ENCODE measurements at regions not wholly inside any gene's neighbourhood (a gene's known extent, or its start where the extent isn't known, plus 50 kb on each side); places are given as distances from the start of the nearest gene placed in this dataset.

DNA sequence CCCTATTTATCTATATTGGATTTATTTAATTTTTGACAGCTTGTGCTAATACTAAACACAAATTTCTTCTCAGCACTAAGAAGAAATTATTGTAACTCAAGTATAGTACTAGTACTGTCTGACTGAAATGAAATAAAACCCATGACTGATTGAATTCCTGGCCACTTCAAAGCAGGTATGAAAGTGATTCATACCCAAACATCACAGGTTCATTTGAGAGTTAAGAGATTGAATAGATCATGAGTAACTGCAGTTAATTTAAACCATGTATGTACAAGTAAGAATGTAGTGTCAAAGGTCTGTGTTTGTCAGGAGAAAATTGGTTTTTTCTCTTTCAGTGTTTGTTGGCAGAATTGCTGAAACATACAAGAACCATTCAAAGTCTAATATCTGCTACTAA lies 332.0 kb upstream of the GRM7 start (continued):
- TF ChIP-seq ZNF395 (CRISPR knock-in tag; IDR thresholded peaks at IDR 0.05): no peak
- TF ChIP-seq ERF (CRISPR knock-in tag; IDR thresholded peaks at IDR 0.05): no peak

GRCh38 chr3:6531153-6531552 lies 329.8 kb upstream of the GRM7 start:
- H3K36me3 ChIP-seq (ENCODE audit: control insufficient read depth, insufficient read depth, low read length): peaks cover 27% of the 10 kb centered on the region
- DNase-seq (ENCODE audit: extremely low read depth in 1 of 4, low spot score in 3 of 4) (no peak), ATAC-seq (no peak), FAIRE-seq (no peak)
- no peak overlapping the region for H2AFZ ChIP-seq (ENCODE audit: low read depth, low read length)
- POLR2A ChIA-PET: interaction anchor here (0.7 to 1.5 kb wide), 3 partner anchors 10 to 1102 kb away, joined by 3 read pairs; no protein-coding TSS in a partner anchor
- no peak overlapping the region for H3K27ac ChIP-seq (ENCODE audit: extremely low read depth, low read depth, low read length)
- no peak overlapping the region for H3K9ac ChIP-seq (ENCODE audit: insufficient read depth in 1 of 2, low read depth in 2 of 2, low read length in 2 of 2)
- TF ChIP-seq RCOR1 (IDR thresholded peaks at IDR 0.05; ENCODE audit: borderline replicate concordance in 1 of 2, low read depth in 2 of 2, low read length in 2 of 2) (no peak), ZSCAN32 (CRISPR knock-in tag; IDR thresholded peaks at IDR 0.05) (no peak), HOXB6 (CRISPR knock-in tag; IDR thresholded peaks at IDR 0.05; ENCODE audit: borderline replicate concordance) (no peak), THRB (CRISPR knock-in tag; conservative IDR thresholded peaks at IDR 0.05) (no peak), ATF1 (CRISPR knock-in tag; IDR thresholded peaks at IDR 0.05) (no peak), ATF1 (tag; IDR thresholded peaks at IDR 0.05) (no peak), ZNF431 (CRISPR knock-in tag; IDR thresholded peaks at IDR 0.05) (no peak), ZNF232 (CRISPR knock-in tag; IDR thresholded peaks at IDR 0.05) (no peak), BMI1 (IDR thresholded peaks at IDR 0.05; ENCODE audit: low read length) (no peak), ILK (tag; IDR thresholded peaks at IDR 0.05; ENCODE audit: borderline replicate concordance, low read depth) (no peak), FOXJ3 (CRISPR knock-in tag; IDR thresholded peaks at IDR 0.05) (no peak), KLF6 (CRISPR knock-in tag; IDR thresholded peaks at IDR 0.05; ENCODE audit: borderline replicate concordance) (no peak), ZNF384 (IDR thresholded peaks at IDR 0.05; ENCODE audit: low read depth, low read length) (no peak), ARHGAP35 (IDR thresholded peaks at IDR 0.05; ENCODE audit: partially characterized antibody) (no peak)
- no peaks in the 10 kb centered on the region for H3K27me3 ChIP-seq (ENCODE audit: control insufficient read depth in 2 of 2, insufficient read depth in 2 of 2, low read length in 2 of 2)
- intact Hi-C loops (cut with micrococcal nuclease): no loop called here
- H3K79me2 ChIP-seq (ENCODE audit: control insufficient read depth, insufficient read depth, low read length): peaks cover 97% of the 10 kb centered on the region
- H3K4me1 ChIP-seq (replicated peaks in 1 of 2; ENCODE audit: control insufficient read depth in 2 of 2, insufficient read depth in 2 of 2, low read length in 2 of 2): peaks cover 0 to 3% of the 10 kb centered on the region in 2 experiments; a peak in 2 of 5 replicates
- H4K20me1 ChIP-seq (replicated peaks; ENCODE audit: control insufficient read depth, insufficient read depth, low read length): no peaks in the 10 kb centered on the region; the same call in 1 of the 2 replicates
- CTCF ChIA-PET (ENCODE audit: low intra/inter-chr PET ratio): no interaction called here
- no peaks in the 10 kb centered on the region for H3K9me3 ChIP-seq (replicated peaks; ENCODE audit: control insufficient read depth, insufficient read depth, low read depth, low read length)
- BruUV-seq (replicated peaks): no TSS peak
- no peak overlapping the region for H3K4me3 ChIP-seq
- in situ Hi-C loops (cut with MboI): no loop called here
- H3K4me2 ChIP-seq (ENCODE audit: insufficient read depth, low read length): no peak overlapping the region
- H3K9me1 ChIP-seq (ENCODE audit: control insufficient read depth, insufficient read depth, low read length): no peaks in the 10 kb centered on the region
- 83% methylated on average over 6 of the region's 6 CpGs for WGBS (ENCODE audit: insufficient coverage, low coverage, missing lambda C conversion rate)
